ENCODE measurements at regions not wholly inside any gene's neighbourhood (a gene's known extent, or its start where the extent isn't known, plus 50 kb on each side); places are given as distances from the start of the nearest gene placed in this dataset.

GRCh38 chr12:89882050-89882449 lies 173.4 kb upstream of the ATP2B1 start:
- intact Hi-C loops (cut with DNase I), result no loop called here
- H3K4me3 ChIP-seq, result no peak overlapping the region
- H3K4me1 ChIP-seq, result no peaks in the 10 kb centered on the region
- H3K27me3 ChIP-seq, result no peaks in the 10 kb centered on the region
- TF ChIP-seq POLR2A (IDR thresholded peaks at IDR 0.05) (no peak), CTCF (IDR thresholded peaks at IDR 0.05) (no peak), POLR2AphosphoS5 (IDR thresholded peaks at IDR 0.05; ENCODE audit: insufficient read depth in 1 of 2, low read depth in 1 of 2) (no peak)
- no peaks in the 10 kb centered on the region for H3K9me3 ChIP-seq
- DNase-seq (ENCODE audit: extremely low spot score in 2 of 2), result no peak
- H3K36me3 ChIP-seq, result no peaks in the 10 kb centered on the region
- no peak overlapping the region for H3K27ac ChIP-seq

GRCh38 chr12:89880690-89881350 lies 172.2 kb upstream of the ATP2B1 start:
- Histone ChIP-seq H3K36me3 (no peaks in the 10 kb centered on the region), H3K4me3 (no peak overlapping the region), H3K27me3 (no peaks in the 10 kb centered on the region), H3K4me1 (no peaks in the 10 kb centered on the region), H3K27ac (no peak overlapping the region), H3K9me3 (no peaks in the 10 kb centered on the region)
- TF ChIP-seq POLR2AphosphoS5 (IDR thresholded peaks at IDR 0.05; ENCODE audit: insufficient read depth in 1 of 2, low read depth in 1 of 2) (no peak), POLR2A (IDR thresholded peaks at IDR 0.05) (no peak), CTCF (IDR thresholded peaks at IDR 0.05) (no peak)
- no peak for DNase-seq (ENCODE audit: extremely low spot score in 2 of 2)
- intact Hi-C loops (cut with DNase I), result no loop called here

- H3K4me1 ChIP-seq, result no peaks in the 10 kb centered on the region
- intact Hi-C loops (cut with DNase I), result no loop called here
- no peaks in the 10 kb centered on the region for H3K36me3 ChIP-seq
- TF ChIP-seq CTCF (IDR thresholded peaks at IDR 0.05) (no peak), POLR2A (IDR thresholded peaks at IDR 0.05) (no peak), POLR2AphosphoS5 (IDR thresholded peaks at IDR 0.05; ENCODE audit: insufficient read depth in 1 of 2, low read depth in 1 of 2) (no peak)
- DNase-seq (ENCODE audit: extremely low spot score in 2 of 2), result no peak
- H3K9me3 ChIP-seq, result no peaks in the 10 kb centered on the region
- no peak overlapping the region for H3K27ac ChIP-seq
- no peak overlapping the region for H3K4me3 ChIP-seq
- no peaks in the 10 kb centered on the region for H3K27me3 ChIP-seq
Observed at GRCh38 chr12:89879766-89880165, 171.1 kb upstream of the ATP2B1 start.

- intact Hi-C loops (cut with DNase I), result no loop called here
- H3K36me3 ChIP-seq, result no peaks in the 10 kb centered on the region
- DNase-seq (ENCODE audit: extremely low spot score in 2 of 2), result no peak
- H3K27ac ChIP-seq, result no peak overlapping the region
- H3K4me1 ChIP-seq, result no peaks in the 10 kb centered on the region
- TF ChIP-seq POLR2A (IDR thresholded peaks at IDR 0.05) (no peak), CTCF (IDR thresholded peaks at IDR 0.05) (no peak), POLR2AphosphoS5 (IDR thresholded peaks at IDR 0.05; ENCODE audit: insufficient read depth in 1 of 2, low read depth in 1 of 2) (no peak)
- no peak overlapping the region for H3K4me3 ChIP-seq
- H3K27me3 ChIP-seq, result no peaks in the 10 kb centered on the region
- no peaks in the 10 kb centered on the region for H3K9me3 ChIP-seq
Observed at GRCh38 chr12:89878950-89879349, 170.3 kb upstream of the ATP2B1 start.

DNA sequence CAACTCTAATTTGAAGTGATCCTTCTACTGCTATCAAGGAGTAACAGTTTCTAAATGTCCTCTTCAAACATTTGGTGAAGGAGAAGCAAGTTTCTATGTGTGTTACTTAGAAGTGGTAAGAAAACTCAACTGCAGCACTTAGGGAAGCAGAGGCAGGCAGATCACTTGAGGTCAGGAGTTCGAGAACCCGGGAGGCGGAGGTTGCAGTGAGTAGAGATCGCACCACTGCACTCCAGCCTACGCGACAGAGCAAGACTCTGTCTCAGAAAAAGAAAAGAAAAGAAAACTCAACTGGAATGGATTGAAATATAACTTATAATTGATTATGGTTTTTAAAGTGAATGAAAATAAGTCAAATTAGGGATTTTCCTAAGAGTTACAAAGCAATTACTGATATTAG lies 169.7 kb upstream of the ATP2B1 start:
- no peaks in the 10 kb centered on the region for H3K9me3 ChIP-seq
- intact Hi-C loops (cut with DNase I), result no loop called here
- no peak for DNase-seq (ENCODE audit: extremely low spot score in 2 of 2)
- H3K36me3 ChIP-seq, result no peaks in the 10 kb centered on the region
- no peaks in the 10 kb centered on the region for H3K27me3 ChIP-seq
- no peak overlapping the region for H3K27ac ChIP-seq
- H3K4me3 ChIP-seq, result no peak overlapping the region
- H3K4me1 ChIP-seq, result no peaks in the 10 kb centered on the region
- TF ChIP-seq POLR2AphosphoS5 (IDR thresholded peaks at IDR 0.05; ENCODE audit: insufficient read depth in 1 of 2, low read depth in 1 of 2) (no peak), POLR2A (IDR thresholded peaks at IDR 0.05) (no peak), CTCF (IDR thresholded peaks at IDR 0.05) (no peak)

Data from vagina (tissue), 2 donors.